WTC11 (cell line): ENCODE measurements at regions not wholly inside any gene's neighbourhood (a gene's known extent, or its start where the extent isn't known, plus 50 kb on each side); places are given as distances from the start of the nearest gene placed in this dataset.

ENCODE experiments used
- CREB1 ChIP-seq: sonication (generic); formaldehyde crosslinking; IDR thresholded peaks from 2 replicates; pipeline ENCODE4 v1.8.0; 2023; ENCODE audit warnings: mild to moderate bottlenecking, missing genetic modification reagents
- ETV6 ChIP-seq: sonication (generic); formaldehyde crosslinking; IDR thresholded peaks from 2 replicates; pipeline ENCODE4 v1.8.1; 2022; ENCODE audit warnings: mild to moderate bottlenecking, missing genetic modification reagents
- RELA ChIP-seq: sonication (generic); formaldehyde crosslinking; IDR thresholded peaks from 2 replicates; pipeline ENCODE4 v1.8.1; 2022; ENCODE audit warnings: missing genetic modification reagents, mild to moderate bottlenecking, borderline replicate concordance
- RORB ChIP-seq: fragments of 250-450 bp; sonication (Bioruptor Pico); IDR thresholded peaks from 2 replicates; pipeline ENCODE4 v1.9.0; 2021; ENCODE audit warnings: mild to moderate bottlenecking
- TEAD4 ChIP-seq: sonication (generic); formaldehyde crosslinking; IDR thresholded peaks from 2 replicates; pipeline ENCODE4 v1.8.0; 2022; ENCODE audit warnings: mild to moderate bottlenecking, missing genetic modification reagents
- ZNF138 ChIP-seq: sonication (generic); formaldehyde crosslinking; conservative IDR thresholded peaks from 2 replicates; pipeline ENCODE4 v1.8.1; 2022; ENCODE audit warnings: mild to moderate bottlenecking, moderate library complexity, missing genetic modification reagents
- ZNF423 ChIP-seq: fragments of 250-450 bp; sonication (Bioruptor Pico); IDR thresholded peaks from 2 replicates; pipeline ENCODE4 v2.1.2; 2022; ENCODE audit warnings: mild to moderate bottlenecking, moderate library complexity
- TF ChIP-seq, protein P1 (sequence below): fragments of 200-600 bp; IDR thresholded peaks from 2 replicates; pipeline ENCODE4 v1.8.0; 2022; ENCODE audit warnings: antibody characterized with exemption
- TF ChIP-seq, protein P2 (sequence below): sonication (generic); formaldehyde crosslinking; IDR thresholded peaks from 2 replicates; pipeline ENCODE4 v1.8.1; 2023; ENCODE audit warnings: mild to moderate bottlenecking, missing genetic modification reagents, moderate library complexity
- TF ChIP-seq, protein P3 (sequence below): sonication (generic); formaldehyde crosslinking; IDR thresholded peaks from 2 replicates; pipeline ENCODE4 v1.8.1; 2022; ENCODE audit warnings: mild to moderate bottlenecking, moderate library complexity, missing genetic modification reagents
- TF ChIP-seq, protein P4 (sequence below): sonication (generic); formaldehyde crosslinking; IDR thresholded peaks from 2 replicates; pipeline ENCODE4 v1.8.0; 2022; ENCODE audit warnings: mild to moderate bottlenecking, missing genetic modification reagents

DNA sequence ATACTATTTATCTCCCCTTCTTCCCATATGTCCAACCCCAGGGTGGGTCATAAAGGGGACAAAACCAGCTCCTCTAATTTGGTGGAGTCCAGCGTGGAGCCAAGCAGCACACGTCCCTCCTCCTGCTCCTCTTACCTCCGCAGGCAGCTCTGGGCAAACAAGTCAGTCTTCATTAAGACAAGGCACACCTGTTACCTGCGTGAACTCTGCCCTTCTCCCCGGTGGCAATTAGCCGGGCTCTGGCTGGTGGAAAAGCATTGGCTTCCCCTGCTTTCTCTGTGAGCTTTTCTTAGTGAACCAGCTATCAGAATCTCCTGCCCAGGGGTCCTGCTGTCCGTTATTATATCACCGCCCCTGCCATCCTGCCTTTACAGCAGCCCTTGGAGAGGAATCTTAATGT lies 418.7 kb upstream of the CADM1 start:
- TF ChIP-seq, protein P1, sequence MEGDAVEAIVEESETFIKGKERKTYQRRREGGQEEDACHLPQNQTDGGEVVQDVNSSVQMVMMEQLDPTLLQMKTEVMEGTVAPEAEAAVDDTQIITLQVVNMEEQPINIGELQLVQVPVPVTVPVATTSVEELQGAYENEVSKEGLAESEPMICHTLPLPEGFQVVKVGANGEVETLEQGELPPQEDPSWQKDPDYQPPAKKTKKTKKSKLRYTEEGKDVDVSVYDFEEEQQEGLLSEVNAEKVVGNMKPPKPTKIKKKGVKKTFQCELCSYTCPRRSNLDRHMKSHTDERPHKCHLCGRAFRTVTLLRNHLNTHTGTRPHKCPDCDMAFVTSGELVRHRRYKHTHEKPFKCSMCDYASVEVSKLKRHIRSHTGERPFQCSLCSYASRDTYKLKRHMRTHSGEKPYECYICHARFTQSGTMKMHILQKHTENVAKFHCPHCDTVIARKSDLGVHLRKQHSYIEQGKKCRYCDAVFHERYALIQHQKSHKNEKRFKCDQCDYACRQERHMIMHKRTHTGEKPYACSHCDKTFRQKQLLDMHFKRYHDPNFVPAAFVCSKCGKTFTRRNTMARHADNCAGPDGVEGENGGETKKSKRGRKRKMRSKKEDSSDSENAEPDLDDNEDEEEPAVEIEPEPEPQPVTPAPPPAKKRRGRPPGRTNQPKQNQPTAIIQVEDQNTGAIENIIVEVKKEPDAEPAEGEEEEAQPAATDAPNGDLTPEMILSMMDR: no peak
- no peak for TF ChIP-seq RORB
- no peak for TF ChIP-seq ETV6
- TF ChIP-seq, protein P2, sequence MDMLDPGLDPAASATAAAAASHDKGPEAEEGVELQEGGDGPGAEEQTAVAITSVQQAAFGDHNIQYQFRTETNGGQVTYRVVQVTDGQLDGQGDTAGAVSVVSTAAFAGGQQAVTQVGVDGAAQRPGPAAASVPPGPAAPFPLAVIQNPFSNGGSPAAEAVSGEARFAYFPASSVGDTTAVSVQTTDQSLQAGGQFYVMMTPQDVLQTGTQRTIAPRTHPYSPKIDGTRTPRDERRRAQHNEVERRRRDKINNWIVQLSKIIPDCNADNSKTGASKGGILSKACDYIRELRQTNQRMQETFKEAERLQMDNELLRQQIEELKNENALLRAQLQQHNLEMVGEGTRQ (CRISPR knock-in tag): no peak
- TF ChIP-seq ZNF423: no peak
- no peak for TF ChIP-seq ZNF138 (CRISPR knock-in tag)
- TF ChIP-seq, protein P3, sequence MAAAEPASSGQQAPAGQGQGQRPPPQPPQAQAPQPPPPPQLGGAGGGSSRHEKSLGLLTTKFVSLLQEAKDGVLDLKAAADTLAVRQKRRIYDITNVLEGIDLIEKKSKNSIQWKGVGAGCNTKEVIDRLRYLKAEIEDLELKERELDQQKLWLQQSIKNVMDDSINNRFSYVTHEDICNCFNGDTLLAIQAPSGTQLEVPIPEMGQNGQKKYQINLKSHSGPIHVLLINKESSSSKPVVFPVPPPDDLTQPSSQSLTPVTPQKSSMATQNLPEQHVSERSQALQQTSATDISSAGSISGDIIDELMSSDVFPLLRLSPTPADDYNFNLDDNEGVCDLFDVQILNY: no peak
- TF ChIP-seq CREB1 (CRISPR knock-in tag): no peak
- TF ChIP-seq RELA (CRISPR knock-in tag): no peak
- TF ChIP-seq, protein P4, sequence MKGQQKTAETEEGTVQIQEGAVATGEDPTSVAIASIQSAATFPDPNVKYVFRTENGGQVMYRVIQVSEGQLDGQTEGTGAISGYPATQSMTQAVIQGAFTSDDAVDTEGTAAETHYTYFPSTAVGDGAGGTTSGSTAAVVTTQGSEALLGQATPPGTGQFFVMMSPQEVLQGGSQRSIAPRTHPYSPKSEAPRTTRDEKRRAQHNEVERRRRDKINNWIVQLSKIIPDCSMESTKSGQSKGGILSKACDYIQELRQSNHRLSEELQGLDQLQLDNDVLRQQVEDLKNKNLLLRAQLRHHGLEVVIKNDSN (CRISPR knock-in tag): no peak
- no peak for TF ChIP-seq TEAD4 (CRISPR knock-in tag)
